ENCODE measurements at regions not wholly inside any gene's neighbourhood (a gene's known extent, or its start where the extent isn't known, plus 50 kb on each side); places are given as distances from the start of the nearest gene placed in this dataset.

GRCh38 chr2:11936761-11937160, 190.3 kb downstream of the LPIN1 start:
- H3K9ac ChIP-seq (ENCODE audit: low read length), result no peak overlapping the region
- H3K9me3 ChIP-seq (ENCODE audit: control insufficient read depth in 1 of 2, insufficient read depth in 1 of 2, low read depth in 1 of 2, low read length in 2 of 2), result no peaks in the 10 kb centered on the region
- intact Hi-C loops (cut with micrococcal nuclease), result no loop called here
- H3K79me2 ChIP-seq (ENCODE audit: insufficient read depth, low read length), result no peaks in the 10 kb centered on the region
- H3K4me1 ChIP-seq (ENCODE audit: control insufficient read depth in 1 of 2, insufficient read depth in 2 of 2, low read length in 2 of 2), result no peaks in the 10 kb centered on the region
- no peak for TF ChIP-seq TCF7L2 (IDR thresholded peaks at IDR 0.05; ENCODE audit: borderline replicate concordance, extremely low read depth, insufficient read depth, insufficient read length)
- TF ChIP-seq CBX3 (IDR thresholded peaks at IDR 0.05; ENCODE audit: low read depth), result no peak
- DNase-seq (ENCODE audit: low read depth, low spot score) (no peak), ATAC-seq (no peak)
- H2AFZ ChIP-seq (ENCODE audit: low read depth, low read length, poor library complexity, severe bottlenecking), result no peak overlapping the region
- H3K36me3 ChIP-seq (ENCODE audit: control insufficient read depth in 1 of 2, insufficient read depth in 2 of 2, low read length in 2 of 2), result no peaks in the 10 kb centered on the region
- BruUV-seq (replicated peaks), result no TSS peak
- H3K27me3 ChIP-seq (ENCODE audit: insufficient read depth, low read length), result no peaks in the 10 kb centered on the region
- POLR2A ChIA-PET, result no interaction called here
- H3K4me3 ChIP-seq (replicated peaks in 1 of 2; ENCODE audit: low read depth in 1 of 2, low read length in 2 of 2), result no peak overlapping the region
- H4K20me1 ChIP-seq (ENCODE audit: insufficient read depth), result no peaks in the 10 kb centered on the region
- H3K4me2 ChIP-seq (ENCODE audit: low read length), result no peak overlapping the region
- H3K9me2 ChIP-seq (ENCODE audit: insufficient read depth), result no peaks in the 10 kb centered on the region
- RAD21 ChIA-PET (ENCODE audit: low non-redundant PET in 1 of 2, low total read pairs in 2 of 2, uncharacterized antibody in 2 of 2, unreplicated experiment in 2 of 2), result no interaction called here
- CTCF ChIA-PET, result no interaction called here
- no peak overlapping the region for H3K27ac ChIP-seq (ENCODE audit: low read depth, low read length)

DNA sequence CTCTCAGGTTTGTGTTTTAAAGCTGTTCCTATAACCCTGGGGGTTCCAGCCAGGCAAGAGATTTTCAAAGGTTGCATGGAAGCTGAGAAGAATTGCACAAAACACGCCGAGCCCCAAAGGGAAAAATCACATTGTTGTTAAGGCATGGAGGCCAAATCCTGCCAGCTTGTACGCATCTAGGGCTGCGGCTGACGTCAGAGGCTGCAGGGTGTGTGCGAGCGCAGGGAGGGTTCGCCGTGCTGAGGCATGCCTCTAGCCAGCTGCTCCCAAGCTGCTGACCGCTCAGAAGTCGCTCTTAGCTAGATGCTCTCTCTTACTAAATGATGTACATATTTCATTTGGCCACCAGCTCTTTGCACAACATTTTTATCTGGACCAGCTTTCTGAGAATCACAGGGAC, 191.8 kb downstream of the LPIN1 start:
- Histone ChIP-seq H3K27me3 (ENCODE audit: insufficient read depth, low read length) (no peaks in the 10 kb centered on the region), H3K4me3 (replicated peaks in 1 of 2; ENCODE audit: low read depth in 1 of 2, low read length in 2 of 2) (no peak overlapping the region), H3K9me2 (ENCODE audit: insufficient read depth) (no peaks in the 10 kb centered on the region), H3K4me2 (ENCODE audit: low read length) (no peak overlapping the region), H3K79me2 (ENCODE audit: insufficient read depth, low read length) (no peaks in the 10 kb centered on the region), H4K20me1 (ENCODE audit: insufficient read depth) (no peaks in the 10 kb centered on the region), H3K9me3 (ENCODE audit: control insufficient read depth in 1 of 2, insufficient read depth in 1 of 2, low read depth in 1 of 2, low read length in 2 of 2) (no peaks in the 10 kb centered on the region), H3K4me1 (ENCODE audit: control insufficient read depth in 1 of 2, insufficient read depth in 2 of 2, low read length in 2 of 2) (no peaks in the 10 kb centered on the region), H3K27ac (ENCODE audit: low read depth, low read length) (no peak overlapping the region), H3K9ac (ENCODE audit: low read length) (no peak overlapping the region), H2AFZ (ENCODE audit: low read depth, low read length, poor library complexity, severe bottlenecking) (no peak overlapping the region), H3K36me3 (ENCODE audit: control insufficient read depth in 1 of 2, insufficient read depth in 2 of 2, low read length in 2 of 2) (no peaks in the 10 kb centered on the region)
- ChIA-PET RAD21 (ENCODE audit: low non-redundant PET in 1 of 2, low total read pairs in 2 of 2, uncharacterized antibody in 2 of 2, unreplicated experiment in 2 of 2) (no interaction called here), POLR2A (no interaction called here), CTCF (no interaction called here)
- BruUV-seq (replicated peaks), result no TSS peak
- no peak for TF ChIP-seq REST (IDR thresholded peaks at IDR 0.05; ENCODE audit: low read depth)
- TF ChIP-seq RAD21 (IDR thresholded peaks at IDR 0.05; ENCODE audit: low read depth), result no peak
- no peak for TF ChIP-seq SRF (IDR thresholded peaks at IDR 0.05; ENCODE audit: low read depth)
- no peak for TF ChIP-seq CBX3 (IDR thresholded peaks at IDR 0.05; ENCODE audit: low read depth)
- TF ChIP-seq POLR2A (IDR thresholded peaks at IDR 0.05; ENCODE audit: borderline replicate concordance, extremely low read depth, insufficient read depth, insufficient read length), result no peak
- TF ChIP-seq, protein P1, sequence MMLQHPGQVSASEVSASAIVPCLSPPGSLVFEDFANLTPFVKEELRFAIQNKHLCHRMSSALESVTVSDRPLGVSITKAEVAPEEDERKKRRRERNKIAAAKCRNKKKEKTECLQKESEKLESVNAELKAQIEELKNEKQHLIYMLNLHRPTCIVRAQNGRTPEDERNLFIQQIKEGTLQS (IDR thresholded peaks at IDR 0.05), result no peak
- TF ChIP-seq EZH2 (IDR thresholded peaks at IDR 0.05), result no peak
- TF ChIP-seq EGR1 (IDR thresholded peaks at IDR 0.05; ENCODE audit: low read depth), result no peak
- TF ChIP-seq YY1 (IDR thresholded peaks at IDR 0.05; ENCODE audit: extremely low read depth, insufficient replicate concordance, low read depth, low read length), result no peak
- no peak for TF ChIP-seq CEBPB (IDR thresholded peaks at IDR 0.05; ENCODE audit: low read depth)
- TF ChIP-seq POLR2AphosphoS5 (IDR thresholded peaks at IDR 0.05; ENCODE audit: low read depth, low read length), result no peak
- TF ChIP-seq ZFX (IDR thresholded peaks at IDR 0.05), result no peak
- TF ChIP-seq, protein P2, sequence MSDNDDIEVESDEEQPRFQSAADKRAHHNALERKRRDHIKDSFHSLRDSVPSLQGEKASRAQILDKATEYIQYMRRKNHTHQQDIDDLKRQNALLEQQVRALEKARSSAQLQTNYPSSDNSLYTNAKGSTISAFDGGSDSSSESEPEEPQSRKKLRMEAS (IDR thresholded peaks at IDR 0.05), result no peak
- ATAC-seq (no peak), DNase-seq (ENCODE audit: low read depth, low spot score) (no peak)
- intact Hi-C loops (cut with micrococcal nuclease), result no loop called here
